Fibroblast of villous mesenchyme (primary cell): ENCODE measurements at regions not wholly inside any gene's neighbourhood (a gene's known extent, or its start where the extent isn't known, plus 50 kb on each side); places are given as distances from the start of the nearest gene placed in this dataset.
A peak's percentile ranks its signal among the peaks of the same experiment; 100 is the strongest.

Experiments used
- DNase-seq: peaks from one replicate; pipeline ENCODE4 v3.0.0-alpha.2; 2010; ENCODE audit warnings: low read depth
- H3K4me3 ChIP-seq: 2 replicates; pipeline ENCODE4 v1.5.1; 2011; ENCODE audit warnings: low read depth, mild to moderate bottlenecking, low read length
- TF ChIP-seq, protein P1 (sequence below): IDR thresholded peaks from 2 replicates; pipeline ENCODE4 v1.5.1; 2012; ENCODE audit warnings: low read depth, mild to moderate bottlenecking, low read length; ENCODE audit not compliant: insufficient read depth

DNA sequence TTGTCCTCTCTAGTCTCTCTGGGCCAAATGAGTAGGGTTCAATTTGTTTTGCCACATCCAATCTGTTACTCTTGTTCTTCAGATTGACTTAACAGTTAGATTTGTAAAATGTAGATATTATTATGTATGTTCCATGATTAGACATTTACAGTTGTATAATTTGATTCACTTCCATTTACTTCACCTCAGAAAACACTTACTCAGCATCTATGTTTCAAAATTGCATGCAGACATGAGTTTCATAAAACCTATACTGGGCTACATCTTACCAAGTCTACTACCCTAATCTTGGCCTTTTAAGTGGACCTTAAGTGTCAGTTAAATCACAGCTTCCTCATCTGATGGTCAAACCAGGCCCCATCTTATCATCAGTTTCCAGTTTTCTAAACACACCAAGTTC is 1181.2 kb upstream of the CDH9 start:
- TF ChIP-seq, protein P1, sequence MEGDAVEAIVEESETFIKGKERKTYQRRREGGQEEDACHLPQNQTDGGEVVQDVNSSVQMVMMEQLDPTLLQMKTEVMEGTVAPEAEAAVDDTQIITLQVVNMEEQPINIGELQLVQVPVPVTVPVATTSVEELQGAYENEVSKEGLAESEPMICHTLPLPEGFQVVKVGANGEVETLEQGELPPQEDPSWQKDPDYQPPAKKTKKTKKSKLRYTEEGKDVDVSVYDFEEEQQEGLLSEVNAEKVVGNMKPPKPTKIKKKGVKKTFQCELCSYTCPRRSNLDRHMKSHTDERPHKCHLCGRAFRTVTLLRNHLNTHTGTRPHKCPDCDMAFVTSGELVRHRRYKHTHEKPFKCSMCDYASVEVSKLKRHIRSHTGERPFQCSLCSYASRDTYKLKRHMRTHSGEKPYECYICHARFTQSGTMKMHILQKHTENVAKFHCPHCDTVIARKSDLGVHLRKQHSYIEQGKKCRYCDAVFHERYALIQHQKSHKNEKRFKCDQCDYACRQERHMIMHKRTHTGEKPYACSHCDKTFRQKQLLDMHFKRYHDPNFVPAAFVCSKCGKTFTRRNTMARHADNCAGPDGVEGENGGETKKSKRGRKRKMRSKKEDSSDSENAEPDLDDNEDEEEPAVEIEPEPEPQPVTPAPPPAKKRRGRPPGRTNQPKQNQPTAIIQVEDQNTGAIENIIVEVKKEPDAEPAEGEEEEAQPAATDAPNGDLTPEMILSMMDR = no peak
- no peak for DNase-seq
- H3K4me3 ChIP-seq = no peak overlapping the region

DNA sequence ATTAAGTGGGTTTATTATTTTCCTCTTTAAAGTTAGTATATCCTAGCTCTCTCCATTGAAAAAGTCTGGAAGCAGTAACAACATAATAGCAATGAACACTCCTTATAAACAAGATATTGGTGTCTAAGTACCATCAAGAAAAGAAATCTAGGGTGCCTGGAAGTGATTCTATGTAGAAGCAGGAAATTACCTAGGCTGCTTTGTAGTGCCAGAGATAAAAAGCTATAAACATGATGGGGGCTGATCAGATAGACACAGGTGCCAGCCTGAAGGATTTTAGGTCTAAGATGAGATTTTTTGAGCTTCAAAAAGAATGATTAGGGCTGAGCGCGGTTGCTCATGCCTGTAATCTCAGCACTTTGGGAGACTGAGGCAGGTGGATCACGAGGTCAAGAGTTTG is 1179.3 kb upstream of the CDH9 start:
- no peak for DNase-seq
- H3K4me3 ChIP-seq = no peak overlapping the region
- TF ChIP-seq, protein P1 = no peak

DNA sequence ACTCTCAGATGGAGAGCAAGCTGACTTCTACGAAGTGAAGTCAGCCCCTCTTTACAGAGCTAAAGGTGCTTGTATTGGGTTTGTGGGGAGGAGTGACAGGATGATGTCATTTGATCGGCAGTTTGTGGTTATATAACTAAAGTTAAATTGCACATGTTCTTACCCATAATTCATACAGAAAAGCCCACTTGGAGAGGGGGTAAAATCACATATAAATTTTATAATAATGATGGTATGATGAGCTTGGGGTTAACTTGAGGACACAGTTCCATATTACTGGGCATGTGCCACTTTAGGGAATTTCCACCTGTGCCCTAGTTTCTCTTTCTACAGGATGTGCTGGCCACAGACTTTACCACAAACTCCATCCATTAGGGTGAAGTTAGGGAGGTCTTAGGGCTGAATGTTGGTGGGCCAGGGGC is 1178.6 kb upstream of the CDH9 start:
- no peak for DNase-seq
- H3K4me3 ChIP-seq = no peak overlapping the region
- TF ChIP-seq, protein P1 = no peak

DNA sequence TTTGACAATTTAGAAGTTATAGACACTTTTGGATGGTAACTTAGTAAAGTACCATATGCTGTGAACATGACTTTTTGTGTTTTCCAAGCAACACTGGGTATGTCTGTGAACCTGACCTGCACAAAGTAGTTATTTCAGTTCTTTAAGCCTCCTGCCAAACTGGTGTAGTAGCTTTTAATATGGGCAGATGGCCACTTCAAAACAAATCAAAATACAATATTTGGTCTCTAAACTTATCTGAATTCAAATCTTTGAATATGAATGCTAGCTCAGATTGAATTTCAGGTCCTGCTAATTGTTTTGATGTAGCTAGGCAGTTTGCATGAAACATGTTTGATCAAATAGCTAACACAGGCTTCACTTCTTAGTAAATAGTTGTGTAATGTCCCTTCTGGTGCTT is 1176.7 kb upstream of the CDH9 start:
- H3K4me3 ChIP-seq = no peak overlapping the region
- TF ChIP-seq, protein P1 = no peak
- no peak for DNase-seq

DNA sequence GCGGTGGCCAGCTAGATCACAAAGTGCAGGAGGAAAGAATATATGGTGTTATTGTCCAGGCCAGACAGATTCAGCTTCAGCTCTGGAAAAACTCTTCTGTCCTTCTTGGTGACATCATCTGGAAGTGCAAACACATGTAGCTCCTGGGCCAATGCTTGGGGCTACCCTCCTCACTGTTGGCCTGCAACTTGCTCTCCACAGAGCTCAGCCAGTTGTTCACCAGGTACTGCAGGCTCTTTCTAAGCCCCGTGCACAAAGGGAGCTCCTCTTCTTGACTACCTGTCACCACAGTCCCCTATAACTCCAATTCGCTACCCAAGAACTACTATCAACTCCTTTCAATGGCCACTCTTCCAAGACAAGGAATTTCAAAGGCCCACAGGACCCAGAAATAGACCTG is 1175.9 kb upstream of the CDH9 start:
- TF ChIP-seq, protein P1 = no peak
- no peak for DNase-seq
- no peak overlapping the region for H3K4me3 ChIP-seq

DNA sequence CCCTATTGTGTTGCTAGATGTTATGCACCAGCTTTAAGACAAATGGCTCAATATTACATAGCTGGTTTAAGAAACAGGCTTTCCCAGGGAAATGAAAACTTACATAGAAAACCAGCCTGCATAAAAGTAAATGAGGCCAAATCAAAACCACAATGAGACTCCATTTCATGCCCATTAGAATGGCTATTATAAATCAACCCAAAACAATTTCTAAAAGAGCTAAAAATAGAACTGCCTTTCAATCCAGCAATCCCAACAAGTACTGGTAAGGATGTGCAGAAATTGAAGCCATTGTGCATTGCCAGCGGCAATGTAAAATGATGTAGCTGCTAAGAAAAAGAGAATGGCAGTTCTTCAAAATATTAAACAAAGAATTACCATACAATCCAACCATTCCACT is 1170.0 kb upstream of the CDH9 start:
- H3K4me3 ChIP-seq = no peak overlapping the region
- DNase-seq = no peak
- TF ChIP-seq, protein P1 = no peak

DNA sequence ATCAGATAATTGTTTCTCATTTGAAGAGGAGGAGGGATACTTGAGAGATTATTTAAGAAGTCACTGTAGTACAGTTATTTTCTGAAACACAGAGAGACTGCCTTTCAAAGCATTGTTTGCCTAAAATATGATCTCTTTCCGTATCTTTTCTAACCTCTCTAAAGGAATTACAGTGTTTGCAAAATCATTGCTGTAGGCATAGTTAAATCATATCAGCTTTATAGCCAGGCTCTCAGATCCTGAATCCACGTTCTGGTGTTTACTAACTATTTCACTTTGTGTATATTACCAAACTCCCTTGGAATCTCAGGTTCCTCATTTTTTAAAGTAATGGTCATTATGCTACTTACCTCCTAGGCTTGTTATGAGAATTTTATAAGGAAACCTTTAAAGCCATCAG is 1151.6 kb upstream of the CDH9 start:
- H3K4me3 ChIP-seq = no peak overlapping the region
- TF ChIP-seq, protein P1 = no peak
- peak; percentile 10 for DNase-seq
